NB4 (cell line): ENCODE measurements at regions not wholly inside any gene's neighbourhood (a gene's known extent, or its start where the extent isn't known, plus 50 kb on each side); places are given as distances from the start of the nearest gene placed in this dataset.
A peak's percentile ranks its signal among the peaks of the same experiment; 100 is the strongest.

ENCODE experiments used
- DNase-seq: peaks from one replicate; pipeline ENCODE4 v3.0.0; 2010; ENCODE audit warnings: low read depth
- H3K4me3 ChIP-seq: one replicate; pipeline ENCODE4 v1.5.1; 2011; ENCODE audit warnings: mild to moderate bottlenecking, low read depth, low read length, moderate library complexity
- CTCF ChIP-seq: IDR thresholded peaks from one replicate; pipeline ENCODE4 v1.5.1; 2012; ENCODE audit warnings: low read depth, low read length
- MAX ChIP-seq: IDR thresholded peaks from 2 replicates; pipeline ENCODE4 v1.6.1; 2011; ENCODE audit warnings: low read depth, low read length
- MYC ChIP-seq: IDR thresholded peaks from 2 replicates; pipeline ENCODE4 v1.6.1; 2011; ENCODE audit warnings: low read depth, low read length
- POLR2A ChIP-seq: IDR thresholded peaks from 2 replicates; pipeline ENCODE4 v1.6.1; 2011; ENCODE audit warnings: mild to moderate bottlenecking; ENCODE audit not compliant: insufficient read length; ENCODE audit errors: extremely low read depth

- DNase-seq = peak; percentile 12
- TF ChIP-seq MYC (no peak), POLR2A (no peak), MAX (no peak)
- H3K4me3 ChIP-seq = no peak overlapping the region
Observed at GRCh38 chr2:215619022-215619958, 183.4 kb upstream of the FN1 start.

GRCh38 chr2:215618145-215618544, 182.3 kb upstream of the FN1 start:
- no peak for TF ChIP-seq MYC
- no peak for TF ChIP-seq POLR2A
- no peak for TF ChIP-seq CTCF
- TF ChIP-seq MAX = no peak
- no peak overlapping the region for H3K4me3 ChIP-seq
- no peak for DNase-seq

GRCh38 chr2:215617060-215617824, 181.4 kb upstream of the FN1 start:
- no peak overlapping the region for H3K4me3 ChIP-seq
- TF ChIP-seq MYC (no peak), POLR2A (no peak), CTCF (no peak), MAX (no peak)
- no peak for DNase-seq

GRCh38 chr2:215615803-215616174, 179.9 kb upstream of the FN1 start:
- TF ChIP-seq CTCF (no peak), POLR2A (no peak), MYC (no peak), MAX (no peak)
- DNase-seq = no peak
- no peak overlapping the region for H3K4me3 ChIP-seq

GRCh38 chr2:215615067-215615802, 179.4 kb upstream of the FN1 start:
- DNase-seq = no peak
- no peak overlapping the region for H3K4me3 ChIP-seq
- no peak for TF ChIP-seq MAX
- no peak for TF ChIP-seq MYC
- TF ChIP-seq CTCF = no peak
- TF ChIP-seq POLR2A = no peak
